Activated effector memory CD4-positive, alpha-beta T cell treated with anti-CD3 and anti-CD28 coated beads, Interleukin-2, amount 50 U/mL, for 16 hours (primary cell): ENCODE measurements at regions not wholly inside any gene's neighbourhood (a gene's known extent, or its start where the extent isn't known, plus 50 kb on each side); places are given as distances from the start of the nearest gene placed in this dataset.

Source experiments
- DNase-seq: peaks from one replicate; pipeline ENCODE4 v3.0.0-alpha.2; 2020

- DNase-seq = no peak
These were observed 175.0 kb upstream of the TLE3 start for GRCh38 chr15:70272565-70273355.

DNA sequence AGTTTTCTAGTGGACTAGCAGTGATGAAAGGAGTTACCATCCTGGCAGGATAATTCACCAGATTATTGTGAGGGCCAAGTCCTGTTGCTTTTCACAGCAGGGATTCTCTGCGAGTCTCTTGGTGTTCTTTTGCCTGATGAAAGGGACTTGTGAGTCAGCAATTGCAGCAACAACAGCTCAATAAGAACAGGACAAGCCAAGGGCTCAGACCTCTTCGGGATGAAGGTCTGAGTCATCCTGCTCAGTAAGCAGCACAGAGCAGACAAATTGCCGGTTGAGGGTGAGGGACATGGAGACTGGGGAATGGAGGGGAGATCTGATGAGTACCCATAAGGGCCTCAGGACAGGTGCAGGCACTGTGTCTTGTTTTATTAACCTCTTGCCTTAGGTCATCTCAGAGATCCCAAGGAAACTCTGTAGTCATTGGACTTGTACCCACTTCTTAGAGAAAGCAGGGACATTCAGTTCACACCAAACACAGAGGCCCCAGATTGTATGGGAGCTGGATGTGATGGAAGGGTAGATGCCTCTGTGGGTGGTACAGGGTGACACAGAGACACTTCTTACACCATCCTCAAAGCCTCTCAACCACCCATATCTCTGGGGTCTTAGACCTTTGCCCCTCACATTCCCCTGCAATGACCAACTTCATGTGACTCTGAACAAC, 173.8 kb upstream of the TLE3 start:
- DNase-seq = no peak

GRCh38 chr15:70270752-70271111, 173.0 kb upstream of the TLE3 start:
- no peak for DNase-seq

- no peak for DNase-seq
These were observed 172.5 kb upstream of the TLE3 start for GRCh38 chr15:70269991-70270751.

GRCh38 chr15:70269311-70269911, 171.7 kb upstream of the TLE3 start:
- no peak for DNase-seq

GRCh38 chr15:70268698-70269251, 171.1 kb upstream of the TLE3 start:
- no peak for DNase-seq

DNA sequence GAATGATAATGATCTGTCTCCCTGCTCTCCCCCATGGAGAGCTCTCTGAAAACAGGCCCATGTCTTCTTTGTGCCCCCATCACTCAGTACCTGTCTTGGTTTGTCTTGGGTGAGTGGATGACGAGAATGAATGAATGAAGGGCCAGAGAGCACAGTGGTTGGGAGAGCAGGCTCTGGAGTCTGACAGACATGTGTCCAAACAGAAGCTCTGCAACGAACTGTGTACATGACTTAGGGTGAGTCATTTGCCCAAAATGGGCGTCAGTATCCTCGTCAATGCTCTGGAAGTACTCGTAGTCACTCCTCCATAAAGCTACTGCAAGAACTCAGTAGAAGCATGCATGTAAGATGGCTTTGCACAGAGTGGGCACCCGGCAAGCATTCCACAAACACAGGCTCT, 170.2 kb upstream of the TLE3 start:
- no peak for DNase-seq

- no peak for DNase-seq
These were observed 169.6 kb upstream of the TLE3 start for GRCh38 chr15:70267306-70267705.

DNA sequence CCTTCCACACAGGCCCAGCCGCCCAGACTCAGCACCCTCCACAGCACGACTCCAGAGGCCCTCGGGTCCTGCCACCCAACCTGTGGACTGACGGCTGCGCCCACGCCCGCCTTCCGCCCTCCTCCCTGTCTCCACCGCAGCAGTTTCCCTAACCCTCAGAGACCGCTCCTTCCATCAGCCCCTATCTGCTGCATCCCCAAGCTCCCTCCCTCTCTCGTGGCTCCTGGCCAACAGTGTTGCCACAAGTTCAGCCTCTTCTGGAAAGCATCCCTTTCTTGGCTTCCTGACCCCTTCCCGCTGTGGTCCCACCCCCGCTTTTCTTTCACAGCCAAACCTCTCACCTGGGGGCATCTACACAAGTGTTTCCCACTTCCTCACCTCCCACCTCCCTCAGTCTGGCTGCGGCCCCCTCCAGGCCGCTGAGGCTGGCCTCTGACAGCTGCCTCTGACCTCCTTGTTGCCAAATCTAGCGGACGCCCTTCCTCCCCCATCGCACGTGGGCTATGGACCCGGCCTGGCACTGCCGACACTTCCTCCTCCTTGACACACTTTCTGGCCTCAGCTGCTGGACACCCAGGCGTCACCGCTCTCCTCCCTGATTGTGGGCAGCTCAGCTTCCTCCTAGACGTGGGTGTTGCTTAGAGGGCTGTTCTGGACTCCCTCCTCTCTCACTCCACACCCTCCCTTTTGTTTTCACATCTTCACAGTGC, 168.8 kb upstream of the TLE3 start:
- DNase-seq = no peak

GRCh38 chr15:70265986-70266385, 168.3 kb upstream of the TLE3 start:
- DNase-seq = no peak

GRCh38 chr15:70265466-70265978, 167.8 kb upstream of the TLE3 start:
- DNase-seq = no peak

DNA sequence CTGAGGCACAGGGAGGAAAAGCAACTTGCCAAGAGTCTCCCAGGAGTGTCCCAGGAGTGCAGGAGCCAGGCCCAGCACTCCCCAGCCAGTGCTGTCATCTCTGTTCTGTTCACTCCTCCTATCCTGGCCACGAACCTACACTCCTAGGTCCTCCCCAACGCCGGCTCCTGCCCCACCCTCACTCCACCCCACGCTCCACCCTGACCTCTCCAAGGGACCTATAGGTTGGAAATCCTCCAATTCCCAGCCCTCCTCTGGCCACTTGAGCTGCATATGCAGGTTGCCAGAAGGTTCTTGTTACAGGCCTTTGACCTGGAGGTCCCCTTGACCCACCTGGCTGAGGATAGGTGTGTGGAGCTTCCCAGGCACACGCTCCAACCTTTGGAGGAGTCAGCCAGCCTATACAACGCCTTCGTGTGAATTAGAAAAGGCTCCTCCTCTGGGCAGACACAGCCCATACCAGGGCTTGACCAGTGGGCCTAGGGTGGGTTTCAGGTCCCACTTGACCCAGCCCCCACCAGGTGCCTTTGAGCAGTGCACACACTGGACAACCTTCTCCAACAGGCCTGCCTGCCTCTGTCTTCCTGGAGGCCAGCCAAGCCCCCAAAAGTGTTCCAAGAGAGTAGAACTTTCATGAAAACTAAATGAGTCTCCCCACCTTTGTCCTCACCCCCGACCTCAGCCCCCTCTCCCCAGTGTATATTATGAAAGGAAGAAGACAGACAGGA, 167.2 kb upstream of the TLE3 start:
- no peak for DNase-seq

DNA sequence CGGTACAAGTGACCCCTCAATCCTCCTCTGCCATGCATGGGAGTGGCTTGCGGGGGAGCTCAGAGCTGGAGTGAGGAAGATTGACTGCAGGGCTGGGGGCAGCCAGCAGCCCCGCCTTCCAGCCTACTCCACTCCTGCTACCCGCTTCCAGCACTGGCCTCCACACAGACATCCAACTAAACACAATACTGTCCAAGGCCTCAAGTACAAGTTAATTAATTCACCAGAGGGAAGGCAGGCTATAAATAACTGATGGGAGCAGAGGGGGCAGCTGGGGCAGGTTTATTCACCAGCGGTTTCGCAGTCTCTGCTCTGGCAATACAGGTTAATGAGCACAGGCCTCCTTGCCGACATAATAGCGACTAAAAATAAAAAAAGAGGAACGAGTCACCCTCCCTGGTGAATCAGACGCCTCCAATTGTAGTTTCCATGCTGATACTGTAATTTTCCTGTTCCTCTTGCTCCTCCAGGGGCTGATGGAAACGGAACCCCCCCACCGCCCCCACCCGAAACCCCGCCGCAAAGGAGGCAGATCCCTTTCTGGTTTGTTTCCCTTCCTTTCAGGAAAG, 166.4 kb upstream of the TLE3 start:
- no peak for DNase-seq

DNA sequence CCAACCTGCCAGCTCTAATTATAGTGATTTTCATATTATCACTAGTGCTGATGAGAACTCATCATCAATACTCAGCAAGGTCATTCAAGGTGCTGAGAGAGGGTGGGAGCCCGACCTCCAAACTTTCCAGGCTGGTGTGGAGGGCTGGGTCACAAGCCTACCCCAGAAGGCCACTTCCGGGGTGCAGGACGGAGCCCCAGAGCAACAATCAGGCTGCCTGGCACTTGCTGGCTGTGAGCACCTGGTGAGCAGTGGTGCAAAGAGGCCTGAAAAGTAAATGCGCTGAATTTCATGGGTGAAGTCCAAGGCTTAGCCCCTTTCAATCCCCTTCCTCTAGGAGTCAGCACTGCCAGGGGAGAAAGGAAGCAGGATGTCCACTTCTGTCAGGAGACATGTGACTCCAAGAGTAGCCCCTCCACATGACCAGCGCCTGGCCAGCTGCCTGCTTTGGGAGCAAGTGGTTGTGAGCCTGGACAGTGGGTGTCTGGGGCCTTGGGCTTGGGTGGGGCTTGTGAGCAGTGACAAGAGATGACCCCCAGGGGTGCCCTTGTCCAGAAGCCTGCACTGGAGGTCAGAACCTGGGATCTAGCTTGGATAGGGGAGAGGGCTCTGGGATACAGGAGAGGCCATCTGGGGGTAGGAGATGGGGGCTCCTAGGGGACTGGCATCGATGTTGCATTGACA, 165.0 kb upstream of the TLE3 start:
- no peak for DNase-seq

DNA sequence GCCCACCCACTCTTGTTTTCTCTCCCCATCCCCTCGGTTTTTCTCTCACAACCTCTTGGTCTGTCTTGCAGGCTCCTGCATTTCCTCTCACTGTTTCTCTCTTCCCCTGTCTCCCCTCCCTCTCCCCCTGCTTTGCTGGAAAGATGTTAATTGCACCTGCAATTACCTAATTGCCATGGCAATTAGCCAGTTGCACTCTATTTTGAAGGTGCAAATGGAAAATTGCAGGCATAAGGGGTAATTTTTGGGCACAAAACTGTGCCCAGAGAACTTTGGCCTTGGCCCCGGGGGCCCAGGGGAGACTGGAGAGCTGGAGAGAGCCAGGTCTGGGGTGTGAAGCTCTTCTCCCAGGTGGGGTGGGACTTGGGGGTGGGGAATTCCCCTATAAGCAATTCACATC, 164.5 kb upstream of the TLE3 start:
- DNase-seq = no peak

DNA sequence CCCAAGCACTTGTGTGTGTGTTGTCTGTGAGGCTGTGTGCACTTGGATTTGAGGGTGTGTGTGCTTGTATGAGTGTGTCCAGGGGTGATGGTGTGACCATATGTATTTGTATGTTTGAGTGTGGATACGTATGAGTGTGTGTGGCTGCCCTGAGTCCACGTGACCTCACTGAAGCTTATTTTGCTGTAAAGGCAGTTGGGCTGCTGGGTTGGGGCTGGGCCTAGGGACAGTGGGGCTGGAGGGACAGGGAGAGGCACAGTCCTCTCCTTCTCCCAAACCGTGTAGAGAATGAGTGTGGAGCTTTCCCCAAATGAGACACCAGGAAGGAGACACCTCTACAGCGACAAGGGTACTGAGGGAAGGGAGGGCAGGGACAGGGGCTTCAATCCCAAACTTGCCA, 163.4 kb upstream of the TLE3 start:
- no peak for DNase-seq

- no peak for DNase-seq
These were observed 162.9 kb upstream of the TLE3 start for GRCh38 chr15:70260580-70260979.

GRCh38 chr15:70259640-70260508, 162.2 kb upstream of the TLE3 start:
- no peak for DNase-seq

DNA sequence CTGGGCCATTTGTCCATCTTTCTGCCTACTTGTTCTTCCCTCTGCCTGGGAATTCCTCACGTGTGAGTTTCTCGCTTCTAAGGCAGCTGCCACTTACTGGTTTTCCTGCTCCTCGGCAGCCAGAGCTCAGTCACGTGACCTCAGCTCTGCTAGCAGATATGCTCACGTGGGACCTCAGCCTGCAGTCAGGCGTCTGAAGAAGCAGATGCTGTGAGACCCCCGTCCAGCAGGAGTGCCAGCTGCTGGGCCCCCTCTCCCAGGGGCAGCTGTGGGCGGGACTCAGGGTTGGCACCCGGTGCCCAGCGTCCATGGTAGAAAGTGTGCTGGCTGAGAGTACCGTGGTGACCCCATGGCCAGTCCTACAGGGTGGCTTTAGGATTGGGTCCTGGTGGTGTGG, 161.3 kb upstream of the TLE3 start:
- peak; percentile 79 for DNase-seq
